Mucosa of rectum (tissue), 2 donors: ENCODE measurements at regions not wholly inside any gene's neighbourhood (a gene's known extent, or its start where the extent isn't known, plus 50 kb on each side); places are given as distances from the start of the nearest gene placed in this dataset.

Experiments used
- H3K27ac ChIP-seq, 2 donors: one replicate each; pipeline ENCODE4 v1.7.0; 2013; ENCODE audit warnings: inconsistent platforms in 2 of 2, low read depth in 2 of 2, low read length in 2 of 2
- H3K27me3 ChIP-seq, 2 donors: one replicate each; pipeline ENCODE4 v1.7.0; 2013; ENCODE audit warnings: low read length in 2 of 2; ENCODE audit not compliant: control insufficient read depth in 2 of 2, insufficient read depth in 2 of 2
- H3K36me3 ChIP-seq, 2 donors: one replicate each; pipeline ENCODE4 v1.7.0; 2013; ENCODE audit warnings: low read length in 2 of 2; ENCODE audit not compliant: control insufficient read depth in 2 of 2, insufficient read depth in 2 of 2
- H3K4me1 ChIP-seq, 2 donors: one replicate each; pipeline ENCODE4 v1.7.0; 2013; ENCODE audit warnings: low read length in 2 of 2, mild to moderate bottlenecking in 1 of 2; ENCODE audit not compliant: control insufficient read depth in 2 of 2, insufficient read depth in 2 of 2
- H3K4me3 ChIP-seq, 2 donors: one replicate each; pipeline ENCODE4 v1.7.0; 2013; ENCODE audit warnings: low read length in 2 of 2
- H3K9ac ChIP-seq, 2 donors: one replicate each; pipeline ENCODE4 v1.7.0; 2013; ENCODE audit warnings: low read length in 2 of 2, low read depth in 1 of 2, mild to moderate bottlenecking in 1 of 2
- H3K9me3 ChIP-seq, 2 donors: one replicate each; pipeline ENCODE4 v1.7.0; 2013; ENCODE audit warnings: low read length in 2 of 2; ENCODE audit not compliant: control insufficient read depth in 2 of 2
- donor health status: healthy.
- donor health status: Normal muscosa, but diverticular disease.

DNA sequence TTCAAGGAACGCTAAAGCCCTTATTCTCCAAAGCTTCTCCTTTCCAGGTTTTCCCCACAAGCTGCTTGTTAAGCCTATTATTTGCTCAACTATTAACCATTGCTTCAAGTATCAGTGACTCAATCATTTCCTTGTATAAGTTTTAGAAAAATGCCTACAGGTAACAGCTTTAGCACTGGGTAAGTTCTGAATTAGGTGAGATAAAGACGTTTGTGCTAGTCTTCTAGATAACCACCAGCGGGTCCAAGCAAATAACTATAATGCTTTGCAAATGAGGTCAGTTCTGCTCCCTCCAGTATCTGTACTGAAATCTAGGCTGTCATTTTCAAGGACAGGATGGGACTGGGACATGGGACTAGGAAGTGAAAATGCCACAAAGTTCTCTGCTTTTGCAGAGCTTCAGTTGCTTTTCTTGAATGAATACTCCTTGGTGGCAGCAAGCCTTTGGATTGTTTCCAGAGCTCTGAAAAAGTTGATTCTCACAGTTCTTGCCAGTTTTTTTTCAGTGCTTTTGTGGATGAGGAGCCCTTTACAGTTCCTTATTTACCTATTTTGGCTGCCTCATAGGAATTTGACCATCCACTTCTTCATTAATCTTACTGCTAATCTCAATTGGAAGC is 1487.7 kb downstream of the EFNB2 start:
- H3K4me1 ChIP-seq = no peaks in the 10 kb centered on the region
- H3K9ac ChIP-seq = no peak overlapping the region
- no peak overlapping the region for H3K4me3 ChIP-seq
- H3K27ac ChIP-seq = no peak overlapping the region
- no peaks in the 10 kb centered on the region for H3K27me3 ChIP-seq
- no peaks in the 10 kb centered on the region for H3K36me3 ChIP-seq
- H3K9me3 ChIP-seq = no peaks in the 10 kb centered on the region

DNA sequence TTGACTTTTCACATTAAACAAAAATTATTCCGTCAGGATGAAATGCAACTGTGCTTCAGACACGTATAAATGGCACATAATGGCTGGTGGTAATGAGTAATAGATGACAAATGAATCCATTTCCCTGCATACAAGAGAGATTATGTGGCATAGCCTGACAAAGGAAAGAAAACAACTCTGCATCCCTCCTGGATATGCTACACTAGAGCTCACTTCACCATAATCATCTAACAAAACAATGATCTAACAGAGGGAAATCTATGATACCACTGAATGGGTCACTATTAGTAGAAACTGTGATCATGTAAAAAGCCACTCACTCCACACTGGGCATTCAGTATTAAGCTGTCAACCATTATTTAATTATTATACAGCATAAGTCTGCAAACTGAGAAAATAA is 1498.4 kb downstream of the EFNB2 start:
- Histone ChIP-seq H3K36me3 (no peaks in the 10 kb centered on the region), H3K4me1 (no peaks in the 10 kb centered on the region), H3K9ac (no peak overlapping the region), H3K9me3 (no peaks in the 10 kb centered on the region), H3K4me3 (no peak overlapping the region), H3K27ac (no peak overlapping the region), H3K27me3 (no peaks in the 10 kb centered on the region)

DNA sequence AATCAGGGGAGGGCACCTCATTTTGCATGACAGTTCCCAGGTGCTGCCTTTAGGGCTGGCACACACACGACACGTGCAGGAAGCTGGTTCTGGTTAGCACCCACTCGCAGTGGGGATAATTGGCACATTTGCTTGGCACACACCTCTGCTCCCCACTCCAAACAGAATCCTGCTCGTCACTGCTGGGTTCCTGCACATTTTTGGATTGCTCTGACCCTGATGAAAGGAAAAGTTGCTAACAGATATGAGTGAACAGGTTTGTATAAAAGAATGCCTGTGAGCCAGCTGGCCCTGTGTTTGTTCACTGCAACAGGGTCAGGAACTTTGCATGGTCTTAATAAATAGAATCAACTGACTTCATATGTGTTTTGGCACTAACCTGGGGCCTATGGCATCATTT is 1500.4 kb downstream of the EFNB2 start:
- Histone ChIP-seq H3K27ac (no peak overlapping the region), H3K36me3 (no peaks in the 10 kb centered on the region), H3K4me1 (no peaks in the 10 kb centered on the region), H3K9ac (no peak overlapping the region), H3K27me3 (no peaks in the 10 kb centered on the region), H3K4me3 (no peak overlapping the region), H3K9me3 (no peaks in the 10 kb centered on the region)

- H3K27ac ChIP-seq = no peak overlapping the region
- no peak overlapping the region for H3K9ac ChIP-seq
- no peaks in the 10 kb centered on the region for H3K27me3 ChIP-seq
- H3K4me3 ChIP-seq = no peak overlapping the region
- no peaks in the 10 kb centered on the region for H3K9me3 ChIP-seq
- H3K4me1 ChIP-seq = no peaks in the 10 kb centered on the region
- H3K36me3 ChIP-seq = no peaks in the 10 kb centered on the region
Measured at GRCh38 chr13:105033999-105034398, 1501.5 kb downstream of the EFNB2 start.

DNA sequence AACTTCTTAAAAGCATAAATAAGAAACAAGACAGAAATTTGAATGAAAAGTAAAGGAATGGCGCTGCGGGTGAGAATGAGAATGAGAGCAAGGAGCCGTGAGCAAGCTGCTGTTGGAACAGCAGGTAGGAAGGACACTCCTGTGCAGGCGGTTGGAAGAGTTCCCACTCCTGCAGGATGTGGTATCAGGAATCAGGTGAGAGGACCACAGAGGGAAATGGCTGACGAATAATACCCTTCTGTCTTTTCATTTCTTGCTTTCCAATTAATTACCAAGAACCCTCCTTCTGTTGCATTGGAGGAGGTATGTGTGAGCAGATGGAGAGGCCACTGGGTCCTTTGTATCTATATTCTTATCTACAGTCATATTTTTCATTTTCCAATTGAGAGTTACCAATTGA is 1504.2 kb downstream of the EFNB2 start:
- H3K27ac ChIP-seq = no peak overlapping the region
- H3K4me1 ChIP-seq = no peaks in the 10 kb centered on the region
- H3K27me3 ChIP-seq = no peaks in the 10 kb centered on the region
- no peaks in the 10 kb centered on the region for H3K9me3 ChIP-seq
- H3K9ac ChIP-seq = no peak overlapping the region
- no peaks in the 10 kb centered on the region for H3K36me3 ChIP-seq
- H3K4me3 ChIP-seq = no peak overlapping the region

DNA sequence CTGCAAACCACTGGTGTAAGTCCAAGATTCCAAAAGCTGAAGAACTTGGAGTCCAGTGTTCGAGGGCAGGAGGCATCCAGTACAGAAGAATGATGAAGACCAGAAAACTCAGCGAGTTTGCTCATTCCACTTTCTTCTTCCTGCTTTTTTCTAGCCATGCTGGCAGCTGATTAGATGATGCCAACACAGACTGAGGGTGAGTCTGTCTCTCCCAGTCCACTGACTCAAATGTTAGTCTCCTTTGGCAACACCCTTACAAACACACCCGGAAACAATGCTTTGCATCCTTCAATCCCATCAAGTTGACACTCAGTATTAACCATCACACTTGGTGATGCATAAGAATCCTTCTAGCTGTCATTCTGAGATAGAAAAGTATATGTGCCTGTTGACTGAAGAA is 1504.6 kb downstream of the EFNB2 start:
- no peak overlapping the region for H3K4me3 ChIP-seq
- H3K36me3 ChIP-seq = no peaks in the 10 kb centered on the region
- no peaks in the 10 kb centered on the region for H3K27me3 ChIP-seq
- no peak overlapping the region for H3K27ac ChIP-seq
- H3K4me1 ChIP-seq = no peaks in the 10 kb centered on the region
- H3K9ac ChIP-seq = no peak overlapping the region
- no peaks in the 10 kb centered on the region for H3K9me3 ChIP-seq

DNA sequence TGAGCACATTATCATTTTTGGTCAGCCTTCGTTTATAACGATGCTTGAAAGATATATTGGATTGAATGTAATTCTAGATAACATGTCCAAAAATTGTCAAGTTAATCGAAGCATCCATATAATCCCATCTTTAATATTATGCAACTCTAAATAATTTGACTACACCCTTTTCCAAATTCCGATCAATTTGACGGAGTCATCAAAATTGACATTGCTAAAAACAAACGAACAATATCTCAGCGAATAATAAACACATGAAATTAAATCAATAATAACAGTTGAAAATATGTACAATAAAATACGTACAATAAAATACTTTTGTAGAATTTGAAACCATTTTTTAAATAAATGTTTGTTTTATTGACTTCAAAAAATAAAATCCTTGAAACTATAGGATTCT is 1516.4 kb downstream of the EFNB2 start:
- no peaks in the 10 kb centered on the region for H3K36me3 ChIP-seq
- H3K27ac ChIP-seq = no peak overlapping the region
- no peak overlapping the region for H3K9ac ChIP-seq
- no peaks in the 10 kb centered on the region for H3K27me3 ChIP-seq
- no peaks in the 10 kb centered on the region for H3K4me1 ChIP-seq
- H3K4me3 ChIP-seq = no peak overlapping the region
- H3K9me3 ChIP-seq = no peaks in the 10 kb centered on the region

DNA sequence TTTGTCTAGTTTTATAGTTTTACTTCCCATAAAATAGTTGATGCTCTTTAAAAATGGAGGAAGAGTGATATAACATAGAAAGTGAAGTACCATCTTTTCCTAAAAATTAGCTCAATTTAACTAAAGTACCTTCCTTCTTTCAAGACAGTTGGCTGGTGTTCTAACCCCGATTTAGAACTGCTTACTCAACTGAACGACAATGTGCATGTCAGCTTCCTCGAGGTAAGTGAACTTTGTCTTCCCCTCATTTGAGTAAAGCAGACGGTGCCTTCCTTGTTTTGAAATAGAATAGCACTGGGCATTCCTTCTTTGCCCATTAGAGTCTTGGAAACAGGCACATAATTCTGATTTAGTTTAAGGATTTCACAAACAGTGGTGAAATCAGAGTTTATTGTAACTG is 1519.2 kb downstream of the EFNB2 start:
- Histone ChIP-seq H3K27ac (no peak overlapping the region), H3K9me3 (no peaks in the 10 kb centered on the region), H3K4me3 (no peak overlapping the region), H3K27me3 (no peaks in the 10 kb centered on the region), H3K9ac (no peak overlapping the region), H3K36me3 (no peaks in the 10 kb centered on the region), H3K4me1 (no peaks in the 10 kb centered on the region)

- H3K36me3 ChIP-seq = no peaks in the 10 kb centered on the region
- H3K9ac ChIP-seq = no peak overlapping the region
- no peak overlapping the region for H3K27ac ChIP-seq
- no peak overlapping the region for H3K4me3 ChIP-seq
- no peaks in the 10 kb centered on the region for H3K4me1 ChIP-seq
- H3K27me3 ChIP-seq = no peaks in the 10 kb centered on the region
- H3K9me3 ChIP-seq = no peaks in the 10 kb centered on the region
Measured at GRCh38 chr13:105008604-105009003, 1526.9 kb downstream of the EFNB2 start.

DNA sequence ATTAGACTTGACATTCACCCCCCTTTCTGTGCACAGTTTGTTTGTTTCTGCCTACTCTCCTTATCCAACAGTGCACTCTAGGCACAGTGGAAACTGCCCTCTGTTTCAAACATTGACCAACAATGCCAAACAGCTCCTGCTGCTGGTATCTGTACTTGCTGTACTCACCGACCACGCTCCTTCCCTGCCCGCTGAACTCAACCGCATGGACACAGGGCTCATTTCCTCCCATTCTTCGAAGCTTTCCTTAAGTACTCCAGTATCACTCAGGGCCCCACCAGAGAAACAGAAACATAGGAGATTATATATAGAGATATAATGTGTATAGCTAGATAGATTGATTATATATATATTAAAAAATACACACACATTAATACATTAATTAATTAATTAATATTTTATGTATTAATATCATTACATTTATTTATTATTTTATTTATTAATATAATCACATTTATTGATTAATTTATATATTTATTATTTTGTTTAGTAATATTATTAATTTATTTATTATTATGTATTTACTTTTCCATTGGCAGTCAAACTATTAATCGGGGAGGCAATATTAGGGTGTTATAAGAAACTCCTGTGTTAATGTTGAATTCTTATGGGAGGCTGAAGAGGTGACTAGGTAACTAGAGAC is 1528.2 kb downstream of the EFNB2 start:
- Histone ChIP-seq H3K36me3 (no peaks in the 10 kb centered on the region), H3K4me3 (no peak overlapping the region), H3K27ac (no peak overlapping the region), H3K9ac (no peak overlapping the region), H3K4me1 (no peaks in the 10 kb centered on the region), H3K27me3 (no peaks in the 10 kb centered on the region), H3K9me3 (no peaks in the 10 kb centered on the region)
